Neural cell (in vitro differentiated cells): ENCODE measurements at regions not wholly inside any gene's neighbourhood (a gene's known extent, or its start where the extent isn't known, plus 50 kb on each side); places are given as distances from the start of the nearest gene placed in this dataset.

ENCODE experiments used
- H2AFZ ChIP-seq: fragments of 200-600, 300-800 bp; sonication (generic), shearing (Covaris generic); 2 replicates; pipeline ENCODE4 v1.6.0; 2014; ENCODE audit warnings: low read depth, mild to moderate bottlenecking, antibody characterized with exemption, low read length, moderate library complexity
- H3F3A ChIP-seq: fragments of 200-600 bp; shearing (Covaris generic); 2 replicates; pipeline ENCODE4 v1.6.1; 2016; ENCODE audit warnings: mild to moderate bottlenecking, moderate library complexity, mixed read lengths, antibody characterized with exemption, low read length; ENCODE audit not compliant: insufficient read depth, poor library complexity, severe bottlenecking
- H3K27ac ChIP-seq: fragments of 200-600, 300-800 bp; sonication (generic), shearing (Covaris generic); 2 replicates; pipeline ENCODE4 v1.5.1; 2014; ENCODE audit warnings: mild to moderate bottlenecking, low read length, moderate library complexity
- H3K27me3 ChIP-seq: fragments of 300-800, 200-600 bp; sonication (generic), shearing (Covaris generic); 2 replicates; pipeline ENCODE4 v1.6.0; 2014; ENCODE audit warnings: mild to moderate bottlenecking, low read depth, low read length, moderate library complexity; ENCODE audit not compliant: insufficient read depth
- H3K36me3 ChIP-seq: fragments of 300-800, 200-600 bp; sonication (generic), shearing (Covaris generic); 2 replicates; pipeline ENCODE4 v1.5.1; 2014; ENCODE audit warnings: mild to moderate bottlenecking, antibody characterized with exemption, low read length, moderate library complexity; ENCODE audit not compliant: insufficient read depth
- H3K4me2 ChIP-seq: fragments of 300-800, 200-600 bp; sonication (generic), shearing (Covaris generic); 2 replicates; pipeline ENCODE4 v1.6.0; 2014; ENCODE audit warnings: mild to moderate bottlenecking, low read length
- H3K4me3 ChIP-seq: fragments of 300-800, 200-600 bp; sonication (generic), shearing (Covaris generic); 2 replicates; pipeline ENCODE4 v1.5.1; 2014; ENCODE audit warnings: mild to moderate bottlenecking, low read length, moderate library complexity
- H3K79me2 ChIP-seq: fragments of 200-600 bp; shearing (Covaris generic); replicated peaks from 2 replicates; pipeline ENCODE4 v1.6.0; 2014; ENCODE audit warnings: mild to moderate bottlenecking, low read length, moderate library complexity; ENCODE audit not compliant: insufficient read depth
- H3K9ac ChIP-seq: fragments of 300-800, 200-600 bp; sonication (generic), shearing (Covaris generic); 2 replicates; pipeline ENCODE4 v1.6.1; 2016; ENCODE audit warnings: mild to moderate bottlenecking, low read length, mixed read lengths
- H3K9me2 ChIP-seq: fragments of 200-600 bp; shearing (Covaris generic); 2 replicates; pipeline ENCODE4 v1.6.1; 2016; ENCODE audit warnings: mild to moderate bottlenecking, low read length, mixed read lengths; ENCODE audit not compliant: insufficient read depth
- H3K9me3 ChIP-seq: fragments of 200-600, 300-800 bp; sonication (generic), shearing (Covaris generic); 2 replicates; pipeline ENCODE4 v1.6.1; 2016; ENCODE audit warnings: mild to moderate bottlenecking, mixed run types, low read length, moderate library complexity, mixed read lengths
- H4K20me1 ChIP-seq: fragments of 200-600 bp; shearing (Covaris generic); 2 replicates; pipeline ENCODE4 v1.6.1; 2016; ENCODE audit warnings: mild to moderate bottlenecking, mixed run types; ENCODE audit not compliant: insufficient read depth
- EP300 ChIP-seq: fragments of 450-650 bp; conservative IDR thresholded peaks from 2 replicates; pipeline ENCODE4 v1.6.1; 2014; ENCODE audit warnings: antibody characterized with exemption, mild to moderate bottlenecking, moderate library complexity; ENCODE audit not compliant: poor library complexity, severe bottlenecking
- EZH2 ChIP-seq: fragments of 200-600, 300-800 bp; shearing (Covaris generic), sonication (generic); IDR thresholded peaks from 2 replicates; pipeline ENCODE4 v1.6.1; 2014; ENCODE audit warnings: antibody characterized with exemption, low read length, borderline replicate concordance, mild to moderate bottlenecking; ENCODE audit not compliant: insufficient read depth, poor library complexity, severe bottlenecking
- MXI1 ChIP-seq: fragments of 450-650 bp; conservative IDR thresholded peaks from 2 replicates; pipeline ENCODE4 v1.6.1; 2014; ENCODE audit warnings: antibody characterized with exemption, mild to moderate bottlenecking; ENCODE audit not compliant: poor library complexity, severe bottlenecking
- POLR2AphosphoS5 ChIP-seq: IDR thresholded peaks from 2 replicates; pipeline ENCODE4 v1.6.1; 2012
- RAD21 ChIP-seq: fragments of 450-650 bp; conservative IDR thresholded peaks from 2 replicates; pipeline ENCODE4 v1.6.1; 2014; ENCODE audit warnings: antibody characterized with exemption, mild to moderate bottlenecking, moderate library complexity
- SMC3 ChIP-seq: fragments of 450-650 bp; conservative IDR thresholded peaks from 2 replicates; pipeline ENCODE4 v1.6.1; 2014; ENCODE audit warnings: antibody characterized with exemption, mild to moderate bottlenecking, moderate library complexity; ENCODE audit not compliant: poor library complexity
- TAF1 ChIP-seq: IDR thresholded peaks from 2 replicates; pipeline ENCODE4 v1.6.1; 2012; ENCODE audit warnings: low read depth
- TF ChIP-seq, protein P1 (sequence below): fragments of 450-650 bp; IDR thresholded peaks from 2 replicates; pipeline ENCODE4 v1.5.1; 2014; ENCODE audit warnings: antibody characterized with exemption, mild to moderate bottlenecking, moderate library complexity; ENCODE audit not compliant: poor library complexity, severe bottlenecking
- TF ChIP-seq, protein P2 (sequence below): IDR thresholded peaks from 2 replicates; pipeline ENCODE4 v1.6.1; 2012; ENCODE audit warnings: borderline replicate concordance

- no peaks in the 10 kb centered on the region for H3K9me3 ChIP-seq
- no peak overlapping the region for H2AFZ ChIP-seq
- no peaks in the 10 kb centered on the region for H4K20me1 ChIP-seq
These were observed 1588.5 kb upstream of the PIK3C3 start for GRCh38 chr18:40366521-40366920.

GRCh38 chr18:40365526-40365925 lies 1589.5 kb upstream of the PIK3C3 start:
- TF ChIP-seq RAD21: no peak
- TF ChIP-seq, protein P1, sequence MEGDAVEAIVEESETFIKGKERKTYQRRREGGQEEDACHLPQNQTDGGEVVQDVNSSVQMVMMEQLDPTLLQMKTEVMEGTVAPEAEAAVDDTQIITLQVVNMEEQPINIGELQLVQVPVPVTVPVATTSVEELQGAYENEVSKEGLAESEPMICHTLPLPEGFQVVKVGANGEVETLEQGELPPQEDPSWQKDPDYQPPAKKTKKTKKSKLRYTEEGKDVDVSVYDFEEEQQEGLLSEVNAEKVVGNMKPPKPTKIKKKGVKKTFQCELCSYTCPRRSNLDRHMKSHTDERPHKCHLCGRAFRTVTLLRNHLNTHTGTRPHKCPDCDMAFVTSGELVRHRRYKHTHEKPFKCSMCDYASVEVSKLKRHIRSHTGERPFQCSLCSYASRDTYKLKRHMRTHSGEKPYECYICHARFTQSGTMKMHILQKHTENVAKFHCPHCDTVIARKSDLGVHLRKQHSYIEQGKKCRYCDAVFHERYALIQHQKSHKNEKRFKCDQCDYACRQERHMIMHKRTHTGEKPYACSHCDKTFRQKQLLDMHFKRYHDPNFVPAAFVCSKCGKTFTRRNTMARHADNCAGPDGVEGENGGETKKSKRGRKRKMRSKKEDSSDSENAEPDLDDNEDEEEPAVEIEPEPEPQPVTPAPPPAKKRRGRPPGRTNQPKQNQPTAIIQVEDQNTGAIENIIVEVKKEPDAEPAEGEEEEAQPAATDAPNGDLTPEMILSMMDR: no peak
- TF ChIP-seq, protein P2, sequence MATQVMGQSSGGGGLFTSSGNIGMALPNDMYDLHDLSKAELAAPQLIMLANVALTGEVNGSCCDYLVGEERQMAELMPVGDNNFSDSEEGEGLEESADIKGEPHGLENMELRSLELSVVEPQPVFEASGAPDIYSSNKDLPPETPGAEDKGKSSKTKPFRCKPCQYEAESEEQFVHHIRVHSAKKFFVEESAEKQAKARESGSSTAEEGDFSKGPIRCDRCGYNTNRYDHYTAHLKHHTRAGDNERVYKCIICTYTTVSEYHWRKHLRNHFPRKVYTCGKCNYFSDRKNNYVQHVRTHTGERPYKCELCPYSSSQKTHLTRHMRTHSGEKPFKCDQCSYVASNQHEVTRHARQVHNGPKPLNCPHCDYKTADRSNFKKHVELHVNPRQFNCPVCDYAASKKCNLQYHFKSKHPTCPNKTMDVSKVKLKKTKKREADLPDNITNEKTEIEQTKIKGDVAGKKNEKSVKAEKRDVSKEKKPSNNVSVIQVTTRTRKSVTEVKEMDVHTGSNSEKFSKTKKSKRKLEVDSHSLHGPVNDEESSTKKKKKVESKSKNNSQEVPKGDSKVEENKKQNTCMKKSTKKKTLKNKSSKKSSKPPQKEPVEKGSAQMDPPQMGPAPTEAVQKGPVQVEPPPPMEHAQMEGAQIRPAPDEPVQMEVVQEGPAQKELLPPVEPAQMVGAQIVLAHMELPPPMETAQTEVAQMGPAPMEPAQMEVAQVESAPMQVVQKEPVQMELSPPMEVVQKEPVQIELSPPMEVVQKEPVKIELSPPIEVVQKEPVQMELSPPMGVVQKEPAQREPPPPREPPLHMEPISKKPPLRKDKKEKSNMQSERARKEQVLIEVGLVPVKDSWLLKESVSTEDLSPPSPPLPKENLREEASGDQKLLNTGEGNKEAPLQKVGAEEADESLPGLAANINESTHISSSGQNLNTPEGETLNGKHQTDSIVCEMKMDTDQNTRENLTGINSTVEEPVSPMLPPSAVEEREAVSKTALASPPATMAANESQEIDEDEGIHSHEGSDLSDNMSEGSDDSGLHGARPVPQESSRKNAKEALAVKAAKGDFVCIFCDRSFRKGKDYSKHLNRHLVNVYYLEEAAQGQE: no peak
- TF ChIP-seq SMC3: no peak
- TF ChIP-seq MXI1: no peak
- TF ChIP-seq TAF1: no peak
- no peak for TF ChIP-seq POLR2AphosphoS5
- TF ChIP-seq EP300: no peak
- TF ChIP-seq EZH2: no peak
- H3K27ac ChIP-seq: no peak overlapping the region
- no peaks in the 10 kb centered on the region for H4K20me1 ChIP-seq
- no peak overlapping the region for H3K4me2 ChIP-seq
- no peak overlapping the region for H3K9ac ChIP-seq
- H3K79me2 ChIP-seq: no peaks in the 10 kb centered on the region
- H3K36me3 ChIP-seq: no peaks in the 10 kb centered on the region
- no peaks in the 10 kb centered on the region for H3K9me3 ChIP-seq
- no peak overlapping the region for H2AFZ ChIP-seq
- H3K27me3 ChIP-seq: no peaks in the 10 kb centered on the region
- no peaks in the 10 kb centered on the region for H3F3A ChIP-seq
- no peaks in the 10 kb centered on the region for H3K9me2 ChIP-seq
- H3K4me3 ChIP-seq: no peak overlapping the region

More at GRCh38 chr18:40366521-40366920, 1588.5 kb upstream of the PIK3C3 start:
- Histone ChIP-seq H3K27me3 (no peaks in the 10 kb centered on the region), H3K4me3 (no peak overlapping the region), H3K79me2 (no peaks in the 10 kb centered on the region), H3K4me2 (no peak overlapping the region), H3F3A (no peaks in the 10 kb centered on the region), H3K36me3 (no peaks in the 10 kb centered on the region), H3K27ac (no peak overlapping the region), H3K9ac (no peak overlapping the region), H3K9me2 (no peaks in the 10 kb centered on the region)
- TF ChIP-seq TAF1: no peak
- no peak for TF ChIP-seq POLR2AphosphoS5
- no peak for TF ChIP-seq RAD21
- no peak for TF ChIP-seq EZH2
- TF ChIP-seq, protein P1: no peak
- TF ChIP-seq, protein P2: no peak
- no peak for TF ChIP-seq SMC3
- TF ChIP-seq EP300: no peak
- TF ChIP-seq MXI1: no peak
